HepG2 (cell line): ENCODE measurements at regions not wholly inside any gene's neighbourhood (a gene's known extent, or its start where the extent isn't known, plus 50 kb on each side); places are given as distances from the start of the nearest gene placed in this dataset.
A peak's percentile ranks its signal among the peaks of the same experiment; 100 is the strongest.

Experiments used
- ATAC-seq: fragments of 200-7000 bp; cut with Tn5 transposase; 3 replicates; pipeline ENCODE4 v1.9.1; 2020; ENCODE audit warnings: mild to moderate bottlenecking, moderate library complexity
- BruUV-seq: library from RNA; stranded (reverse); fragments of 400-500 nt; replicated peaks from 2 replicates; lab custom pipeline; 2021; lab: Mats Ljungman, UMichigan
- CTCF ChIA-PET: fragments of 300-600 bp; formaldehyde crosslinking; extraction: SDS; loops from one replicate; lab custom pipeline; 2021; ENCODE audit warnings: low total read pairs, inconsistent platforms, low intra/inter-chr PET ratio; lab: Yijun Ruan, JAX
- POLR2A ChIA-PET: fragments of 350-600 bp; sonication (Branson Sonifier 250); formaldehyde crosslinking; loops from one replicate; lab custom pipeline; 2020; ENCODE audit warnings: antibody characterized with exemption, inconsistent platforms; lab: Yijun Ruan, JAX
- DNase-seq: peaks from one replicate; pipeline ENCODE4 v3.0.0-alpha.2; 2015; ENCODE audit warnings: low spot score
- FAIRE-seq: peaks from 3 replicates; lab custom pipeline; 2011; peaks lifted over from hg19 to GRCh38; lab: Jason Lieb, UNC
- H2AFZ ChIP-seq: one replicate; pipeline ENCODE4 v1.6.1; 2011; ENCODE audit warnings: low read length, inconsistent platforms
- H3K27ac ChIP-seq: fragments of 300-600 bp; 3 replicates; pipeline ENCODE4 v1.8.0; 2011; ENCODE audit warnings: mixed run types, mild to moderate bottlenecking, mixed read lengths, low read length, inconsistent platforms; ENCODE audit not compliant: insufficient read depth; ENCODE audit errors: extremely low read length
- H3K27me3 ChIP-seq, 2 experiments: fragments of 200-600 bp in 1 of 2; 2 replicates in 1 of 2; 3 replicates in 1 of 2; pipeline versions ENCODE4 v1.6.0 to v1.8.0; 2011; ENCODE audit warnings: low read length in 2 of 2, mild to moderate bottlenecking in 2 of 2, moderate library complexity in 2 of 2, inconsistent platforms in 1 of 2; ENCODE audit not compliant: insufficient read depth in 2 of 2, control insufficient read depth in 1 of 2
- H3K36me3 ChIP-seq, 2 experiments: fragments of 200-600 bp in 1 of 2; replicated peaks in 1 of 2; 2 replicates in 1 of 2; 3 replicates in 1 of 2; pipeline versions ENCODE4 v1.5.1 to v1.8.0; 2011; ENCODE audit warnings: low read length in 2 of 2, inconsistent platforms in 1 of 2; ENCODE audit not compliant: insufficient read depth in 2 of 2, control insufficient read depth in 1 of 2
- H3K4me1 ChIP-seq: 2 replicates; pipeline ENCODE4 v1.5.1; 2012; ENCODE audit warnings: low read length, inconsistent platforms; ENCODE audit not compliant: insufficient read depth
- H3K4me2 ChIP-seq: 2 replicates; pipeline ENCODE4 v1.6.0; 2011; ENCODE audit warnings: low read depth, low read length, inconsistent platforms
- H3K4me3 ChIP-seq, 3 experiments: fragments of 200-600 bp in 1 of 3; sonication (generic), shearing (Covaris generic) in 1 of 3; replicated peaks in 1 of 3; 2 replicates each; pipeline ENCODE4 v1.5.1; 2011 to 2016; ENCODE audit warnings: low read length in 3 of 3, inconsistent platforms in 2 of 3, low read depth in 2 of 3, mild to moderate bottlenecking in 2 of 3, control low read depth in 1 of 3, mixed read lengths in 1 of 3; ENCODE audit not compliant: insufficient read depth in 1 of 3
- H3K79me2 ChIP-seq: one replicate; pipeline ENCODE4 v1.6.1; 2011; ENCODE audit warnings: low read length, inconsistent platforms; ENCODE audit not compliant: insufficient read depth
- H3K9ac ChIP-seq: 2 replicates; pipeline ENCODE4 v1.6.0; 2011; ENCODE audit warnings: mild to moderate bottlenecking, low read depth, low read length, inconsistent platforms; ENCODE audit not compliant: insufficient read depth
- H3K9me3 ChIP-seq: 2 replicates; pipeline ENCODE4 v1.5.1; 2012; ENCODE audit warnings: mild to moderate bottlenecking, low read length
- H4K20me1 ChIP-seq: 2 replicates; pipeline ENCODE4 v1.6.0; 2011; ENCODE audit warnings: inconsistent platforms, mild to moderate bottlenecking, low read length, moderate library complexity; ENCODE audit not compliant: insufficient read depth
- CEBPB ChIP-seq: IDR thresholded peaks from 2 replicates; pipeline ENCODE4 v1.6.1; 2011; ENCODE audit warnings: low read depth, low read length, improper control_type of control experiment, borderline replicate concordance
- CEBPG ChIP-seq: IDR thresholded peaks from 2 replicates; pipeline ENCODE4 v1.6.1; 2016
- HHEX ChIP-seq: IDR thresholded peaks from 2 replicates; pipeline ENCODE4 v1.6.1; 2016; ENCODE audit warnings: control low read depth
- HOXA9 ChIP-seq: sonication (generic); formaldehyde crosslinking; IDR thresholded peaks from 2 replicates; pipeline ENCODE4 v1.8.1; 2022; ENCODE audit warnings: missing genetic modification reagents, mild to moderate bottlenecking, moderate library complexity, borderline replicate concordance
- KDM1A ChIP-seq: IDR thresholded peaks from 2 replicates; pipeline ENCODE4 v1.6.1; 2016; ENCODE audit warnings: missing compliant biosample characterization
- NFKB2 ChIP-seq: sonication (generic); formaldehyde crosslinking; IDR thresholded peaks from 2 replicates; pipeline ENCODE4 v1.4.0; 2020; ENCODE audit warnings: missing genetic modification reagents, borderline replicate concordance
- NR2C2 ChIP-seq: sonication (generic); formaldehyde crosslinking; IDR thresholded peaks from 2 replicates; pipeline ENCODE4 v1.4.0; 2020; ENCODE audit warnings: missing genetic modification reagents, mild to moderate bottlenecking, moderate library complexity, borderline replicate concordance
- RFX5 ChIP-seq: IDR thresholded peaks from 2 replicates; pipeline ENCODE4 v1.6.1; 2011; ENCODE audit warnings: low read depth, low read length, improper control_type of control experiment
- SIX4 ChIP-seq: sonication (generic); formaldehyde crosslinking; IDR thresholded peaks from 2 replicates; pipeline ENCODE4 v1.4.0; 2020; ENCODE audit warnings: missing genetic modification reagents
- SYNCRIP ChIP-seq: fragments of 200-400 bp; formaldehyde crosslinking; IDR thresholded peaks from 2 replicates; pipeline ENCODE4 v1.6.1; 2018; ENCODE audit warnings: mild to moderate bottlenecking, low read depth, low read length; ENCODE audit not compliant: insufficient read depth
- TBX2 ChIP-seq: sonication (generic); formaldehyde crosslinking; IDR thresholded peaks from 2 replicates; pipeline ENCODE4 v1.5.0; 2020; ENCODE audit warnings: missing genetic modification reagents, mild to moderate bottlenecking, borderline replicate concordance
- ZFP36L1 ChIP-seq: sonication (generic); formaldehyde crosslinking; IDR thresholded peaks from 2 replicates; pipeline ENCODE4 v1.8.0; 2022; ENCODE audit warnings: mild to moderate bottlenecking, missing genetic modification reagents, moderate library complexity
- ZFYVE20 ChIP-seq: sonication (generic); formaldehyde crosslinking; IDR thresholded peaks from 2 replicates; pipeline ENCODE4 v1.8.0; 2023; ENCODE audit warnings: low read depth, mild to moderate bottlenecking, moderate library complexity, missing genetic modification reagents, borderline replicate concordance
- ZMYM3 ChIP-seq: sonication (generic); formaldehyde crosslinking; IDR thresholded peaks from 2 replicates; pipeline ENCODE4 v1.5.1; 2020; ENCODE audit warnings: mild to moderate bottlenecking, missing genetic modification reagents
- ZNF235 ChIP-seq: sonication (generic); formaldehyde crosslinking; IDR thresholded peaks from 2 replicates; pipeline ENCODE4 v1.8.1; 2023; ENCODE audit warnings: mild to moderate bottlenecking, missing genetic modification reagents, borderline replicate concordance
- ZNF747 ChIP-seq: sonication (generic); formaldehyde crosslinking; IDR thresholded peaks from 2 replicates; pipeline ENCODE4 v1.8.1; 2023; ENCODE audit warnings: missing genetic modification reagents, mild to moderate bottlenecking, borderline replicate concordance
- ZNF777 ChIP-seq: sonication (generic); formaldehyde crosslinking; IDR thresholded peaks from 2 replicates; pipeline ENCODE4 v1.4.0; 2020; ENCODE audit warnings: missing genetic modification reagents
- WGBS: methylation state at CpG from one replicate; pipeline ENCODE4 v1.1.6; 2017; ENCODE audit warnings: low lambda C conversion rate; 5-methylcytosine and 5-hydroxymethylcytosine counted together
- in situ Hi-C: cut with HindIII; loops from 2 replicates; pipeline ENCODE4 v1.10.0; 2017; ENCODE audit warnings: low pct_unique_long_range_greater_than_20kb; ENCODE audit not compliant: extremely low pct_ligation_motif_present
- intact Hi-C: fragments of 100-400 bp; cut with micrococcal nuclease; formaldehyde crosslinking; loops from one replicate; pipeline ENCODE4 v1.10.0; 2022; ENCODE audit not compliant: unreplicated experiment
- TF ChIP-seq, protein P1 (sequence below): sonication (generic); formaldehyde crosslinking; IDR thresholded peaks from 2 replicates; pipeline ENCODE4 v1.5.0; 2020; ENCODE audit warnings: missing genetic modification reagents
- TF ChIP-seq, protein P2 (sequence below), 2 experiments: fragments of 450-650 bp in 1 of 2; sonication (generic) in 1 of 2; formaldehyde crosslinking; IDR thresholded peaks; 2 replicates each; pipeline versions ENCODE4 v1.5.0 to v1.8.0; 2020 to 2022; ENCODE audit warnings: mild to moderate bottlenecking in 1 of 2, missing genetic modification reagents in 1 of 2
- TF ChIP-seq, protein P3 (sequence below): fragments of 450-650 bp; IDR thresholded peaks from 2 replicates; pipeline ENCODE4 v1.6.1; 2016
- TF ChIP-seq, protein P4 (sequence below): sonication (generic); formaldehyde crosslinking; IDR thresholded peaks from 2 replicates; pipeline ENCODE4 v1.5.0; 2020; ENCODE audit warnings: mild to moderate bottlenecking, missing genetic modification reagents

DNA sequence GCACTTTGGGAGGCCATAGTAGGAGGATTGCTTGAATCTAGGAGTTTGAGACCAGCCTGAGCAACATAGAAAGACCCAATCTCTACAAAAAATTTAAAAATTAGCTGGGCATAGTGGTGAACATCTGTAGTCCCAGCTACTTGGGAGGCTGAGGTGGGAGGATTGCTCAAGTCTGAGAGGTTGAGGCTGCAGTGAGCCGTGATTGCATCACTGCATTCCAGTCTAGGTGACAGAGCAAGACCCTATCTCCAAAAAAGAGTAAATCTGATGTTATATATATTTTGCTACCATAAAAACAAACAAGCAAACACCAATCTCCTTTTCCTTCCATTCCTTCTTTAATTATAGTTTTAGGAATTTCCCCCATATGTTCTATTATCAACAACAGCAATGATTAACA, 74.2 kb upstream of the RNU6-1 start:
- no TSS peak for BruUV-seq
- Histone ChIP-seq H3K79me2 (no peaks in the 10 kb centered on the region), H3K36me3 (no peaks in the 10 kb centered on the region), H4K20me1 (no peaks in the 10 kb centered on the region), H3K9me3 (peaks cover 11% of the 10 kb centered on the region), H3K27ac (peak overlapping the region; percentile 89), H3K4me1 (peaks cover 74% of the 10 kb centered on the region), H3K4me3 (peak overlapping the region in 2 of 3 experiments; percentile 35 to 51; a peak in 3 of 6 replicates), H3K27me3 (no peaks in the 10 kb centered on the region), H2AFZ (no peak overlapping the region), H3K9ac (no peak overlapping the region), H3K4me2 (peak overlapping the region; percentile 76)
- intact Hi-C loops: loop anchor here (2.0 kb wide), 1 partner anchor 33 kb away; no protein-coding TSS in a partner anchor
- ATAC-seq: no peak
- DNase-seq: no peak
- in situ Hi-C loops: no loop called here
- 25% methylated on average over 1 of the region's 1 CpG for WGBS
- ChIA-PET CTCF (no interaction called here), POLR2A (interaction anchor here (1.1 to 4.0 kb wide), 8 partner anchors 9 to 140 kb away, joined by 3 to 63 read pairs (median 7); partner anchors contain the start of gene PIAS1)
- FAIRE-seq: no peak
- TF ChIP-seq, protein P1, sequence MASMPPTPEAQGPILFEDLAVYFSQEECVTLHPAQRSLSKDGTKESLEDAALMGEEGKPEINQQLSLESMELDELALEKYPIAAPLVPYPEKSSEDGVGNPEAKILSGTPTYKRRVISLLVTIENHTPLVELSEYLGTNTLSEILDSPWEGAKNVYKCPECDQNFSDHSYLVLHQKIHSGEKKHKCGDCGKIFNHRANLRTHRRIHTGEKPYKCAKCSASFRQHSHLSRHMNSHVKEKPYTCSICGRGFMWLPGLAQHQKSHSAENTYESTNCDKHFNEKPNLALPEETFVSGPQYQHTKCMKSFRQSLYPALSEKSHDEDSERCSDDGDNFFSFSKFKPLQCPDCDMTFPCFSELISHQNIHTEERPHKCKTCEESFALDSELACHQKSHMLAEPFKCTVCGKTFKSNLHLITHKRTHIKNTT (CRISPR knock-in tag): no peak
- TF ChIP-seq, protein P2, sequence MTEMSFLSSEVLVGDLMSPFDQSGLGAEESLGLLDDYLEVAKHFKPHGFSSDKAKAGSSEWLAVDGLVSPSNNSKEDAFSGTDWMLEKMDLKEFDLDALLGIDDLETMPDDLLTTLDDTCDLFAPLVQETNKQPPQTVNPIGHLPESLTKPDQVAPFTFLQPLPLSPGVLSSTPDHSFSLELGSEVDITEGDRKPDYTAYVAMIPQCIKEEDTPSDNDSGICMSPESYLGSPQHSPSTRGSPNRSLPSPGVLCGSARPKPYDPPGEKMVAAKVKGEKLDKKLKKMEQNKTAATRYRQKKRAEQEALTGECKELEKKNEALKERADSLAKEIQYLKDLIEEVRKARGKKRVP (CRISPR knock-in tag; IDR thresholded peaks at IDR 0.05): peak in 1 of 2 experiments; percentile 38; a peak in 1 of 4 replicates
- TF ChIP-seq SYNCRIP (no peak), RFX5 (no peak), SIX4 (CRISPR knock-in tag) (no peak), KDM1A (CRISPR knock-in tag) (peak; percentile 59; the same call in 1 of the 2 replicates), HHEX (no peak), HOXA9 (no peak), CEBPB (peak; percentile 60), ZNF747 (CRISPR knock-in tag) (no peak), NR2C2 (CRISPR knock-in tag) (no peak), ZFP36L1 (no peak), ZMYM3 (CRISPR knock-in tag) (peak; percentile 66; the same call in 1 of the 2 replicates), ZFYVE20 (no peak), CEBPG (CRISPR knock-in tag) (peak; percentile 78), TBX2 (no peak), NFKB2 (CRISPR knock-in tag) (no peak), ZNF235 (CRISPR knock-in tag) (no peak), ZNF777 (CRISPR knock-in tag) (no peak)
- TF ChIP-seq, protein P3, sequence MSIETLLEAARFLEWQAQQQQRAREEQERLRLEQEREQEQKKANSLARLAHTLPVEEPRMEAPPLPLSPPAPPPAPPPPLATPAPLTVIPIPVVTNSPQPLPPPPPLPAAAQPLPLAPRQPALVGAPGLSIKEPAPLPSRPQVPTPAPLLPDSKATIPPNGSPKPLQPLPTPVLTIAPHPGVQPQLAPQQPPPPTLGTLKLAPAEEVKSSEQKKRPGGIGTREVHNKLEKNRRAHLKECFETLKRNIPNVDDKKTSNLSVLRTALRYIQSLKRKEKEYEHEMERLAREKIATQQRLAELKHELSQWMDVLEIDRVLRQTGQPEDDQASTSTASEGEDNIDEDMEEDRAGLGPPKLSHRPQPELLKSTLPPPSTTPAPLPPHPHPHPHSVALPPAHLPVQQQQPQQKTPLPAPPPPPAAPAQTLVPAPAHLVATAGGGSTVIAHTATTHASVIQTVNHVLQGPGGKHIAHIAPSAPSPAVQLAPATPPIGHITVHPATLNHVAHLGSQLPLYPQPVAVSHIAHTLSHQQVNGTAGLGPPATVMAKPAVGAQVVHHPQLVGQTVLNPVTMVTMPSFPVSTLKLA: no peak
- TF ChIP-seq, protein P4, sequence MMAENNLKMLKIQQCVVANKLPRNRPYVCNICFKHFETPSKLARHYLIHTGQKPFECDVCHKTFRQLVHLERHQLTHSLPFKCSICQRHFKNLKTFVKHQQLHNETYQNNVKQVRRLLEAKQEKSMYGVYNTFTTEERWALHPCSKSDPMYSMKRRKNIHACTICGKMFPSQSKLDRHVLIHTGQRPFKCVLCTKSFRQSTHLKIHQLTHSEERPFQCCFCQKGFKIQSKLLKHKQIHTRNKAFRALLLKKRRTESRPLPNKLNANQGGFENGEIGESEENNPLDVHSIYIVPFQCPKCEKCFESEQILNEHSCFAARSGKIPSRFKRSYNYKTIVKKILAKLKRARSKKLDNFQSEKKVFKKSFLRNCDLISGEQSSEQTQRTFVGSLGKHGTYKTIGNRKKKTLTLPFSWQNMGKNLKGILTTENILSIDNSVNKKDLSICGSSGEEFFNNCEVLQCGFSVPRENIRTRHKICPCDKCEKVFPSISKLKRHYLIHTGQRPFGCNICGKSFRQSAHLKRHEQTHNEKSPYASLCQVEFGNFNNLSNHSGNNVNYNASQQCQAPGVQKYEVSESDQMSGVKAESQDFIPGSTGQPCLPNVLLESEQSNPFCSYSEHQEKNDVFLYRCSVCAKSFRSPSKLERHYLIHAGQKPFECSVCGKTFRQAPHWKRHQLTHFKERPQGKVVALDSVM (CRISPR knock-in tag): peak; percentile 99
